ENCODE measurements at regions not wholly inside any gene's neighbourhood (a gene's known extent, or its start where the extent isn't known, plus 50 kb on each side); places are given as distances from the start of the nearest gene placed in this dataset.

- TF ChIP-seq, protein P1, sequence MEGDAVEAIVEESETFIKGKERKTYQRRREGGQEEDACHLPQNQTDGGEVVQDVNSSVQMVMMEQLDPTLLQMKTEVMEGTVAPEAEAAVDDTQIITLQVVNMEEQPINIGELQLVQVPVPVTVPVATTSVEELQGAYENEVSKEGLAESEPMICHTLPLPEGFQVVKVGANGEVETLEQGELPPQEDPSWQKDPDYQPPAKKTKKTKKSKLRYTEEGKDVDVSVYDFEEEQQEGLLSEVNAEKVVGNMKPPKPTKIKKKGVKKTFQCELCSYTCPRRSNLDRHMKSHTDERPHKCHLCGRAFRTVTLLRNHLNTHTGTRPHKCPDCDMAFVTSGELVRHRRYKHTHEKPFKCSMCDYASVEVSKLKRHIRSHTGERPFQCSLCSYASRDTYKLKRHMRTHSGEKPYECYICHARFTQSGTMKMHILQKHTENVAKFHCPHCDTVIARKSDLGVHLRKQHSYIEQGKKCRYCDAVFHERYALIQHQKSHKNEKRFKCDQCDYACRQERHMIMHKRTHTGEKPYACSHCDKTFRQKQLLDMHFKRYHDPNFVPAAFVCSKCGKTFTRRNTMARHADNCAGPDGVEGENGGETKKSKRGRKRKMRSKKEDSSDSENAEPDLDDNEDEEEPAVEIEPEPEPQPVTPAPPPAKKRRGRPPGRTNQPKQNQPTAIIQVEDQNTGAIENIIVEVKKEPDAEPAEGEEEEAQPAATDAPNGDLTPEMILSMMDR (IDR thresholded peaks at IDR 0.05) = no peak
- TF ChIP-seq POLR2A (IDR thresholded peaks at IDR 0.05) (no peak), POLR2AphosphoS5 (IDR thresholded peaks at IDR 0.05; ENCODE audit: insufficient read depth in 1 of 2, low read depth in 1 of 2) (no peak)
These were observed 134.8 kb upstream of the TACR1 start for GRCh38 chr2:75334076-75334475.

Measured in vagina (tissue), 2 donors.